GM12878 (cell line): ENCODE measurements at regions not wholly inside any gene's neighbourhood (a gene's known extent, or its start where the extent isn't known, plus 50 kb on each side); places are given as distances from the start of the nearest gene placed in this dataset.

ENCODE experiments used
- CTCF ChIP-seq, 3 experiments: IDR thresholded peaks in 2 of 3; conservative IDR thresholded peaks in 1 of 3; 2 replicates each; pipeline ENCODE4 v1.5.1; 2011; ENCODE audit warnings: low read depth in 3 of 3, low read length in 3 of 3, mild to moderate bottlenecking in 3 of 3, control low read depth in 2 of 3, moderate library complexity in 2 of 3, inconsistent platforms in 1 of 3, mixed read lengths in 1 of 3; ENCODE audit not compliant: control insufficient read depth in 2 of 3, insufficient read depth in 1 of 3; ENCODE audit errors: extremely low read depth in 1 of 3
- POLR2A ChIP-seq: IDR thresholded peaks from 2 replicates; pipeline ENCODE4 v1.6.1; 2011; ENCODE audit warnings: low read depth, mild to moderate bottlenecking, low read length
- RBBP5 ChIP-seq: fragments of 200-600 bp; sonication (generic); conservative IDR thresholded peaks from 2 replicates; pipeline ENCODE4 v1.6.1; 2016
- SP1 ChIP-seq: IDR thresholded peaks from one replicate; pipeline ENCODE4 v1.6.1; 2011; ENCODE audit warnings: low read depth, low read length

- TF ChIP-seq CTCF (IDR thresholded peaks at IDR 0.05 in 2 of 3, conservative IDR thresholded peaks at IDR 0.05 in 1 of 3; ENCODE audit: control insufficient read depth in 2 of 3, extremely low read depth in 1 of 3, insufficient read depth in 1 of 3, low read depth in 3 of 3, low read length in 3 of 3): no peak
- no peak for TF ChIP-seq SP1
- TF ChIP-seq POLR2A: no peak
- no peak for TF ChIP-seq RBBP5
These were observed 102.4 kb downstream of the FOXF2 start for GRCh38 chr6:1491591-1492319.
